ENCODE measurements at regions not wholly inside any gene's neighbourhood (a gene's known extent, or its start where the extent isn't known, plus 50 kb on each side); places are given as distances from the start of the nearest gene placed in this dataset.

- DNase-seq (ENCODE audit: low spot score) (no peak), ATAC-seq (no peak)
- Mint-ChIP-seq H3K4me3 (no peak overlapping the region), H3K27me3 (ENCODE audit: insufficient read depth, low read depth, poor library complexity) (no peaks in the 10 kb centered on the region), H3K4me1 (peaks cover 9% of the 10 kb centered on the region), H3K36me3 (ENCODE audit: low read depth) (no peaks in the 10 kb centered on the region), H3K9me3 (no peaks in the 10 kb centered on the region), H3K27ac (no peak overlapping the region)
- H3K36me3 ChIP-seq (ENCODE audit: insufficient read depth), result no peaks in the 10 kb centered on the region
- H4K20me1 ChIP-seq (replicated peaks; ENCODE audit: insufficient read depth), result no peaks in the 10 kb centered on the region
- no peaks in the 10 kb centered on the region for H3K9me2 ChIP-seq (ENCODE audit: insufficient read depth)
- no peak overlapping the region for H3K4me3 ChIP-seq
- H2AFZ ChIP-seq, result no peak overlapping the region
- H3K27me3 ChIP-seq (ENCODE audit: insufficient read depth), result no peaks in the 10 kb centered on the region
- H3K4me2 ChIP-seq, result no peak overlapping the region
- H3K27ac ChIP-seq (ENCODE audit: low read depth), result no peak overlapping the region
- TF ChIP-seq CTCF (conservative IDR thresholded peaks at IDR 0.05; ENCODE audit: low read depth in 2 of 2), result 0 out of 4 replicates have a peak, but pooled peaks of 1 of the 2 experiments have one; percentile 9
- TF ChIP-seq CREB1 (CRISPR knock-in tag; IDR thresholded peaks at IDR 0.05; ENCODE audit: low read depth), result no peak
- no peaks in the 10 kb centered on the region for H3K79me2 ChIP-seq (replicated peaks; ENCODE audit: insufficient read depth)
- no peaks in the 10 kb centered on the region for H3F3A ChIP-seq (replicated peaks; ENCODE audit: low read depth)
- H3K4me1 ChIP-seq (ENCODE audit: insufficient read depth), result no peaks in the 10 kb centered on the region
Observed at GRCh38 chr7:29636009-29636351, 72.3 kb downstream of the PRR15 start.

GRCh38 chr7:29637374-29637773 lies 73.7 kb downstream of the PRR15 start:
- Histone ChIP-seq H3K9me2 (ENCODE audit: insufficient read depth) (no peaks in the 10 kb centered on the region), H4K20me1 (replicated peaks; ENCODE audit: insufficient read depth) (no peaks in the 10 kb centered on the region), H3K36me3 (ENCODE audit: insufficient read depth) (no peaks in the 10 kb centered on the region), H3K4me3 (no peak overlapping the region), H3K4me1 (ENCODE audit: insufficient read depth) (no peaks in the 10 kb centered on the region), H3K4me2 (no peak overlapping the region), H3F3A (replicated peaks; ENCODE audit: low read depth) (no peaks in the 10 kb centered on the region), H2AFZ (no peak overlapping the region), H3K27ac (ENCODE audit: low read depth) (no peak overlapping the region), H3K79me2 (replicated peaks; ENCODE audit: insufficient read depth) (no peaks in the 10 kb centered on the region), H3K27me3 (ENCODE audit: insufficient read depth) (no peaks in the 10 kb centered on the region)
- Mint-ChIP-seq H3K27me3 (ENCODE audit: insufficient read depth, low read depth, poor library complexity) (no peaks in the 10 kb centered on the region), H3K27ac (no peak overlapping the region), H3K36me3 (ENCODE audit: low read depth) (no peaks in the 10 kb centered on the region), H3K9me3 (no peaks in the 10 kb centered on the region), H3K4me3 (no peak overlapping the region), H3K4me1 (peaks cover 9% of the 10 kb centered on the region)
- DNase-seq (ENCODE audit: low spot score), result no peak
- no peak for ATAC-seq
- TF ChIP-seq CREB1 (CRISPR knock-in tag; IDR thresholded peaks at IDR 0.05; ENCODE audit: low read depth) (no peak), ETS1 (IDR thresholded peaks at IDR 0.05) (no peak), POLR2AphosphoS5 (IDR thresholded peaks at IDR 0.05; ENCODE audit: low read depth) (no peak), ZNF331 (CRISPR knock-in tag; IDR thresholded peaks at IDR 0.05; ENCODE audit: low read depth) (no peak), EZH2 (IDR thresholded peaks at IDR 0.05; ENCODE audit: low read depth, unreplicated experiment) (no peak), STAT1 (IDR thresholded peaks at IDR 0.05; ENCODE audit: unreplicated experiment) (no peak), NANOG (IDR thresholded peaks at IDR 0.05; ENCODE audit: borderline replicate concordance) (no peak), ZNF462 (CRISPR knock-in tag; IDR thresholded peaks at IDR 0.05) (no peak)
- TF ChIP-seq, protein P1, sequence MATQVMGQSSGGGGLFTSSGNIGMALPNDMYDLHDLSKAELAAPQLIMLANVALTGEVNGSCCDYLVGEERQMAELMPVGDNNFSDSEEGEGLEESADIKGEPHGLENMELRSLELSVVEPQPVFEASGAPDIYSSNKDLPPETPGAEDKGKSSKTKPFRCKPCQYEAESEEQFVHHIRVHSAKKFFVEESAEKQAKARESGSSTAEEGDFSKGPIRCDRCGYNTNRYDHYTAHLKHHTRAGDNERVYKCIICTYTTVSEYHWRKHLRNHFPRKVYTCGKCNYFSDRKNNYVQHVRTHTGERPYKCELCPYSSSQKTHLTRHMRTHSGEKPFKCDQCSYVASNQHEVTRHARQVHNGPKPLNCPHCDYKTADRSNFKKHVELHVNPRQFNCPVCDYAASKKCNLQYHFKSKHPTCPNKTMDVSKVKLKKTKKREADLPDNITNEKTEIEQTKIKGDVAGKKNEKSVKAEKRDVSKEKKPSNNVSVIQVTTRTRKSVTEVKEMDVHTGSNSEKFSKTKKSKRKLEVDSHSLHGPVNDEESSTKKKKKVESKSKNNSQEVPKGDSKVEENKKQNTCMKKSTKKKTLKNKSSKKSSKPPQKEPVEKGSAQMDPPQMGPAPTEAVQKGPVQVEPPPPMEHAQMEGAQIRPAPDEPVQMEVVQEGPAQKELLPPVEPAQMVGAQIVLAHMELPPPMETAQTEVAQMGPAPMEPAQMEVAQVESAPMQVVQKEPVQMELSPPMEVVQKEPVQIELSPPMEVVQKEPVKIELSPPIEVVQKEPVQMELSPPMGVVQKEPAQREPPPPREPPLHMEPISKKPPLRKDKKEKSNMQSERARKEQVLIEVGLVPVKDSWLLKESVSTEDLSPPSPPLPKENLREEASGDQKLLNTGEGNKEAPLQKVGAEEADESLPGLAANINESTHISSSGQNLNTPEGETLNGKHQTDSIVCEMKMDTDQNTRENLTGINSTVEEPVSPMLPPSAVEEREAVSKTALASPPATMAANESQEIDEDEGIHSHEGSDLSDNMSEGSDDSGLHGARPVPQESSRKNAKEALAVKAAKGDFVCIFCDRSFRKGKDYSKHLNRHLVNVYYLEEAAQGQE (IDR thresholded peaks at IDR 0.05; ENCODE audit: unreplicated experiment), result no peak

Data from GM23338 (cell line).